Mesothelial cell of epicardium (in vitro differentiated cells): ENCODE measurements at regions not wholly inside any gene's neighbourhood (a gene's known extent, or its start where the extent isn't known, plus 50 kb on each side); places are given as distances from the start of the nearest gene placed in this dataset.
"Not testable (repeated sequence)": the region's sequence is repeated elsewhere in the genome, so short reads cannot be mapped to it uniquely, and the experiment has no call there.

ENCODE experiments used
- DNase-seq, 2 experiments: peaks; one replicate each; pipeline ENCODE4 v3.0.0; 2021; ENCODE audit warnings: low spot score in 2 of 2; ENCODE audit not compliant: unreplicated experiment in 2 of 2
- H3K27ac Mint-ChIP-seq: 2 replicates; pipeline ENCODE4 v1.8.0; 2021; ENCODE audit warnings: mixed read lengths
- H3K27me3 Mint-ChIP-seq: 2 replicates; pipeline ENCODE4 v1.8.0; 2021; ENCODE audit warnings: low read depth, mixed read lengths
- H3K36me3 Mint-ChIP-seq: 2 replicates; pipeline ENCODE4 v1.8.0; 2021; ENCODE audit warnings: mixed read lengths
- H3K4me1 Mint-ChIP-seq: 2 replicates; pipeline ENCODE4 v1.8.0; 2021; ENCODE audit warnings: mixed read lengths
- H3K4me3 Mint-ChIP-seq: 2 replicates; pipeline ENCODE4 v1.8.0; 2021; ENCODE audit warnings: mild to moderate bottlenecking, moderate library complexity, mixed read lengths
- H3K9me3 Mint-ChIP-seq: 2 replicates; pipeline ENCODE4 v1.8.0; 2021; ENCODE audit warnings: mixed read lengths
- CTCF ChIP-seq: fragments of 200-600 bp; sonication (generic); IDR thresholded peaks from one replicate; pipeline ENCODE4 v1.5.0; 2021; ENCODE audit warnings: antibody characterized with exemption; ENCODE audit not compliant: unreplicated experiment

GRCh38 chr5:38692781-38693527 is 136.5 kb upstream of the LIFR start:
- Mint-ChIP-seq H3K27me3 (no peaks in the 10 kb centered on the region), H3K4me3 (no peak overlapping the region), H3K9me3 (peaks cover 15% of the 10 kb centered on the region), H3K27ac (peak overlapping the region; percentile 36), H3K4me1 (peaks cover 27% of the 10 kb centered on the region), H3K36me3 (no peaks in the 10 kb centered on the region)
- TF ChIP-seq CTCF: no peak
- DNase-seq: no peak

GRCh38 chr5:38695021-38695958 is 138.8 kb upstream of the LIFR start:
- peaks cover 7% of the 10 kb centered on the region for H3K9me3 Mint-ChIP-seq
- peak overlapping the region; percentile 59 for H3K27ac Mint-ChIP-seq
- no peaks in the 10 kb centered on the region for H3K36me3 Mint-ChIP-seq
- no peak overlapping the region for H3K4me3 Mint-ChIP-seq
- peaks cover 27% of the 10 kb centered on the region for H3K4me1 Mint-ChIP-seq
- DNase-seq: no peak
- no peaks in the 10 kb centered on the region for H3K27me3 Mint-ChIP-seq
- TF ChIP-seq CTCF: no peak

GRCh38 chr5:38697013-38697412 is 140.6 kb upstream of the LIFR start:
- Mint-ChIP-seq H3K27me3 (no peaks in the 10 kb centered on the region), H3K9me3 (peaks cover 19% of the 10 kb centered on the region), H3K4me3 (no peak overlapping the region), H3K36me3 (no peaks in the 10 kb centered on the region), H3K27ac (no peak overlapping the region), H3K4me1 (peaks cover 27% of the 10 kb centered on the region)
- TF ChIP-seq CTCF: no peak
- no peak for DNase-seq

GRCh38 chr5:38705529-38705928 is 140.3 kb upstream of the OSMR start:
- H3K4me3 Mint-ChIP-seq, H3K36me3 Mint-ChIP-seq, H3K27ac Mint-ChIP-seq, DNase-seq, H3K27me3 Mint-ChIP-seq: not testable (repeated sequence)
- Mint-ChIP-seq H3K4me1 (peaks cover 26% of the 10 kb centered on the region), H3K9me3 (peaks cover 16% of the 10 kb centered on the region)

- Mint-ChIP-seq H3K4me3 (no peak overlapping the region), H3K36me3 (peaks cover 2% of the 10 kb centered on the region), H3K4me1 (peaks cover 28% of the 10 kb centered on the region), H3K27ac (no peak overlapping the region), H3K27me3 (no peaks in the 10 kb centered on the region), H3K9me3 (peaks cover 8% of the 10 kb centered on the region)
- no peak for DNase-seq
- no peak for TF ChIP-seq CTCF
Observed at GRCh38 chr5:38706376-38706775, 139.4 kb upstream of the OSMR start.
